Transverse colon (tissue), 3 donors: ENCODE measurements at regions not wholly inside any gene's neighbourhood (a gene's known extent, or its start where the extent isn't known, plus 50 kb on each side); places are given as distances from the start of the nearest gene placed in this dataset.

ENCODE experiments used
- CTCF ChIP-seq, 5 experiments: fragments of 200-600 bp in 3 of 5; fragments of 450-650 bp in 2 of 5; sonication (generic) in 3 of 5; IDR thresholded peaks; 1 replicate in 2 of 5; 2 replicates in 3 of 5; pipeline ENCODE4 v1.5.1; 2016 to 2017; ENCODE audit warnings: antibody characterized with exemption in 5 of 5, inconsistent platforms in 3 of 5, mild to moderate bottlenecking in 2 of 5, moderate library complexity in 1 of 5
- POLR2A ChIP-seq: fragments of 450-650 bp; IDR thresholded peaks from one replicate; pipeline ENCODE4 v1.6.1; 2016; ENCODE audit warnings: antibody characterized with exemption, mild to moderate bottlenecking, moderate library complexity

GRCh38 chr5:14929293-14930065, 57.9 kb upstream of the ANKH start:
- TF ChIP-seq CTCF (IDR thresholded peaks at IDR 0.05) (no peak), POLR2A (no peak)
